ENCODE measurements at regions not wholly inside any gene's neighbourhood (a gene's known extent, or its start where the extent isn't known, plus 50 kb on each side); places are given as distances from the start of the nearest gene placed in this dataset.

DNA sequence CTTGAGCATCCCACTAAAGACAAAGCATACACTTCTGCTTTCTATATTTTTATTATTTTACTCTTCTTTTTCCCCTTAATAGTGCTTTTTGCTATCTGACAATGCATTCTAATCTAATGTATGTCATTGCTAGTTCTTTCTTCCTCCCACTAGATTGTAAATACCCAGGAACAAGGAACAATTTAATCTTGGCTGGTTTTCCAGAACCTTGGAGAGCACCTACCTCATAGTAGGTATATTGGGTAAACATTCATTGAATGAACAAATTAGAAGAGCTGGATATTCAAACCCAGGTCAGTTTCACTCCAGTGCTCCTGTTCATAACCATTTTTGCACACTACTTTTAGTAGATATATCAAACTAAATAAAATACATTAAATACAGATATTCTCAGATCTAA, 1617.6 kb upstream of the SLC10A2 start (continued):
- no peak for TF ChIP-seq ZNF184 (tag by site-specific recombination; IDR thresholded peaks at IDR 0.05)

DNA sequence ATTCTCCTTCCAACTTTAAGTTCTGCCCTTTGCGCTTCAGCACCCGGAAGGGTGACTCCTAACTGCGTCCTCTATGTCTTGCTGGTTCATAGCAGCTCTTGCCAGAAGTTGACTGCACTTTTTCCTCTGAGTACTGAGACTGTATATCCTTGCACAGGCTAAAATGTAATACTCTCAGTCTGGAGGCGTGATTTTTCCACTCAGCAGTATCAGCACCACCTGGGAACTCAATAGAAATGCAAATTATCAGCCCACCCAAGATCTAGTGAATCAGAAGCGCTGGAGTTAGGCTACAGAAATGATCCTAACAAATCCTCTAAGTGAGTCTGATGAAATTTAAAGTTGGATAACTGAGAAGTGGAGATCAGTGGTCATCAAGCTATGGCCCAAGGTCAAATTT, 1611.9 kb upstream of the SLC10A2 start:
- POLR2A ChIA-PET = no interaction called here
- Histone ChIP-seq H3K9me3 (ENCODE audit: control insufficient read depth, insufficient read depth, low read depth, low read length) (no peaks in the 10 kb centered on the region), H3K4me3 (ENCODE audit: low read depth, low read length) (no peak overlapping the region), H3K4me1 (ENCODE audit: control insufficient read depth, insufficient read depth, low read length) (no peaks in the 10 kb centered on the region), H3K27ac (ENCODE audit: extremely low read depth, low read depth, low read length) (no peak overlapping the region), H3K36me3 (ENCODE audit: control insufficient read depth in 2 of 2, insufficient read depth in 1 of 2, low read length in 2 of 2) (no peaks in the 10 kb centered on the region)
- CTCF ChIA-PET = no interaction called here
- TF ChIP-seq, protein P1, sequence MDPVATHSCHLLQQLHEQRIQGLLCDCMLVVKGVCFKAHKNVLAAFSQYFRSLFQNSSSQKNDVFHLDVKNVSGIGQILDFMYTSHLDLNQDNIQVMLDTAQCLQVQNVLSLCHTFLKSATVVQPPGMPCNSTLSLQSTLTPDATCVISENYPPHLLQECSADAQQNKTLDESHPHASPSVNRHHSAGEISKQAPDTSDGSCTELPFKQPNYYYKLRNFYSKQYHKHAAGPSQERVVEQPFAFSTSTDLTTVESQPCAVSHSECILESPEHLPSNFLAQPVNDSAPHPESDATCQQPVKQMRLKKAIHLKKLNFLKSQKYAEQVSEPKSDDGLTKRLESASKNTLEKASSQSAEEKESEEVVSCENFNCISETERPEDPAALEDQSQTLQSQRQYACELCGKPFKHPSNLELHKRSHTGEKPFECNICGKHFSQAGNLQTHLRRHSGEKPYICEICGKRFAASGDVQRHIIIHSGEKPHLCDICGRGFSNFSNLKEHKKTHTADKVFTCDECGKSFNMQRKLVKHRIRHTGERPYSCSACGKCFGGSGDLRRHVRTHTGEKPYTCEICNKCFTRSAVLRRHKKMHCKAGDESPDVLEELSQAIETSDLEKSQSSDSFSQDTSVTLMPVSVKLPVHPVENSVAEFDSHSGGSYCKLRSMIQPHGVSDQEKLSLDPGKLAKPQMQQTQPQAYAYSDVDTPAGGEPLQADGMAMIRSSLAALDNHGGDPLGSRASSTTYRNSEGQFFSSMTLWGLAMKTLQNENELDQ (tag by site-specific recombination; IDR thresholded peaks at IDR 0.05; ENCODE audit: low read depth) = no peak

DNA sequence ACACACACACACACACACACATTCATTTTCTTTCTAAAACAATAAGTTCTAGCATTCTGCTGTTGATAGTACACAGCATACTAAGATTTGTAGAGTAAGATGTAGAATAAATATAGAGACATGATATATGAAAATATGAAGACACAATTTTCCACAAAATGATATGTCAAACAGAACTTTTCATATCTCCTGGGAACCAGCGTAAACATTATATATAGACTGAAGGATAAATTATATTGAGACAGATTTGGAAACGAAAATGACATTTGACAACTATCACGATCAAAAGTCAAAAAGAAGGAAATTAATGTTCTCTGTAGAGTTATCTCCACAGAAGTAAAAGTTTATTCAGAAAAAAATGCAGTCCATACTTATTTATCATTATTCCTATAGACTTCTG, 1605.7 kb upstream of the SLC10A2 start:
- Histone ChIP-seq H3K4me1 (ENCODE audit: control insufficient read depth, insufficient read depth, low read length) (no peaks in the 10 kb centered on the region), H3K36me3 (ENCODE audit: control insufficient read depth in 2 of 2, insufficient read depth in 1 of 2, low read length in 2 of 2) (no peaks in the 10 kb centered on the region), H3K9me3 (ENCODE audit: control insufficient read depth, insufficient read depth, low read depth, low read length) (no peaks in the 10 kb centered on the region), H3K27ac (ENCODE audit: extremely low read depth, low read depth, low read length) (no peak overlapping the region), H3K4me3 (ENCODE audit: low read depth, low read length) (no peak overlapping the region)
- POLR2A ChIA-PET = no interaction called here
- TF ChIP-seq, protein P2, sequence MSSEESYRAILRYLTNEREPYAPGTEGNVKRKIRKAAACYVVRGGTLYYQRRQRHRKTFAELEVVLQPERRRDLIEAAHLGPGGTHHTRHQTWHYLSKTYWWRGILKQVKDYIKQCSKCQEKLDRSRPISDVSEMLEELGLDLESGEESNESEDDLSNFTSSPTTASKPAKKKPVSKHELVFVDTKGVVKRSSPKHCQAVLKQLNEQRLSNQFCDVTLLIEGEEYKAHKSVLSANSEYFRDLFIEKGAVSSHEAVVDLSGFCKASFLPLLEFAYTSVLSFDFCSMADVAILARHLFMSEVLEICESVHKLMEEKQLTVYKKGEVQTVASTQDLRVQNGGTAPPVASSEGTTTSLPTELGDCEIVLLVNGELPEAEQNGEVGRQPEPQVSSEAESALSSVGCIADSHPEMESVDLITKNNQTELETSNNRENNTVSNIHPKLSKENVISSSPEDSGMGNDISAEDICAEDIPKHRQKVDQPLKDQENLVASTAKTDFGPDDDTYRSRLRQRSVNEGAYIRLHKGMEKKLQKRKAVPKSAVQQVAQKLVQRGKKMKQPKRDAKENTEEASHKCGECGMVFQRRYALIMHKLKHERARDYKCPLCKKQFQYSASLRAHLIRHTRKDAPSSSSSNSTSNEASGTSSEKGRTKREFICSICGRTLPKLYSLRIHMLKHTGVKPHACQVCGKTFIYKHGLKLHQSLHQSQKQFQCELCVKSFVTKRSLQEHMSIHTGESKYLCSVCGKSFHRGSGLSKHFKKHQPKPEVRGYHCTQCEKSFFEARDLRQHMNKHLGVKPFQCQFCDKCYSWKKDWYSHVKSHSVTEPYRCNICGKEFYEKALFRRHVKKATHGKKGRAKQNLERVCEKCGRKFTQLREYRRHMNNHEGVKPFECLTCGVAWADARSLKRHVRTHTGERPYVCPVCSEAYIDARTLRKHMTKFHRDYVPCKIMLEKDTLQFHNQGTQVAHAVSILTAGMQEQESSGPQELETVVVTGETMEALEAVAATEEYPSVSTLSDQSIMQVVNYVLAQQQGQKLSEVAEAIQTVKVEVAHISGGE (tag by site-specific recombination; conservative IDR thresholded peaks at IDR 0.05; ENCODE audit: low read depth) = no peak
- TF ChIP-seq ZNF830 (tag by site-specific recombination; IDR thresholded peaks at IDR 0.05; ENCODE audit: low read depth) (no peak), SP3 (tag by site-specific recombination; IDR thresholded peaks at IDR 0.05) (no peak), ZNF792 (tag by site-specific recombination; IDR thresholded peaks at IDR 0.05) (no peak), BCL11A (tag by site-specific recombination; IDR thresholded peaks at IDR 0.05; ENCODE audit: low read depth) (no peak), ZNF610 (tag by site-specific recombination; IDR thresholded peaks at IDR 0.05; ENCODE audit: borderline replicate concordance) (no peak), ZNF324 (tag by site-specific recombination; IDR thresholded peaks at IDR 0.05) (no peak), ZFP37 (tag by site-specific recombination; IDR thresholded peaks at IDR 0.05) (no peak), ZNF341 (tag by site-specific recombination; IDR thresholded peaks at IDR 0.05; ENCODE audit: low read depth) (no peak), ZIC2 (tag by site-specific recombination; IDR thresholded peaks at IDR 0.05) (no peak), ZNF555 (tag by site-specific recombination; conservative IDR thresholded peaks at IDR 0.05) (no peak), ZNF629 (tag by site-specific recombination; IDR thresholded peaks at IDR 0.05) (no peak), ZFP69B (tag by site-specific recombination; IDR thresholded peaks at IDR 0.05) (no peak), ZNF837 (tag by site-specific recombination; IDR thresholded peaks at IDR 0.05) (no peak), ZNF133 (tag by site-specific recombination; IDR thresholded peaks at IDR 0.05) (no peak), ZNF707 (tag by site-specific recombination; IDR thresholded peaks at IDR 0.05) (no peak), TRIM28 (IDR thresholded peaks at IDR 0.05; ENCODE audit: borderline replicate concordance, low read length) (no peak)
- TF ChIP-seq, protein P3, sequence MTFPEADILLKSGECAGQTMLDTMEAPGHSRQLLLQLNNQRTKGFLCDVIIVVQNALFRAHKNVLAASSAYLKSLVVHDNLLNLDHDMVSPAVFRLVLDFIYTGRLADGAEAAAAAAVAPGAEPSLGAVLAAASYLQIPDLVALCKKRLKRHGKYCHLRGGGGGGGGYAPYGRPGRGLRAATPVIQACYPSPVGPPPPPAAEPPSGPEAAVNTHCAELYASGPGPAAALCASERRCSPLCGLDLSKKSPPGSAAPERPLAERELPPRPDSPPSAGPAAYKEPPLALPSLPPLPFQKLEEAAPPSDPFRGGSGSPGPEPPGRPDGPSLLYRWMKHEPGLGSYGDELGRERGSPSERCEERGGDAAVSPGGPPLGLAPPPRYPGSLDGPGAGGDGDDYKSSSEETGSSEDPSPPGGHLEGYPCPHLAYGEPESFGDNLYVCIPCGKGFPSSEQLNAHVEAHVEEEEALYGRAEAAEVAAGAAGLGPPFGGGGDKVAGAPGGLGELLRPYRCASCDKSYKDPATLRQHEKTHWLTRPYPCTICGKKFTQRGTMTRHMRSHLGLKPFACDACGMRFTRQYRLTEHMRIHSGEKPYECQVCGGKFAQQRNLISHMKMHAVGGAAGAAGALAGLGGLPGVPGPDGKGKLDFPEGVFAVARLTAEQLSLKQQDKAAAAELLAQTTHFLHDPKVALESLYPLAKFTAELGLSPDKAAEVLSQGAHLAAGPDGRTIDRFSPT (tag by site-specific recombination; IDR thresholded peaks at IDR 0.05) = no peak
- TF ChIP-seq, protein P4, sequence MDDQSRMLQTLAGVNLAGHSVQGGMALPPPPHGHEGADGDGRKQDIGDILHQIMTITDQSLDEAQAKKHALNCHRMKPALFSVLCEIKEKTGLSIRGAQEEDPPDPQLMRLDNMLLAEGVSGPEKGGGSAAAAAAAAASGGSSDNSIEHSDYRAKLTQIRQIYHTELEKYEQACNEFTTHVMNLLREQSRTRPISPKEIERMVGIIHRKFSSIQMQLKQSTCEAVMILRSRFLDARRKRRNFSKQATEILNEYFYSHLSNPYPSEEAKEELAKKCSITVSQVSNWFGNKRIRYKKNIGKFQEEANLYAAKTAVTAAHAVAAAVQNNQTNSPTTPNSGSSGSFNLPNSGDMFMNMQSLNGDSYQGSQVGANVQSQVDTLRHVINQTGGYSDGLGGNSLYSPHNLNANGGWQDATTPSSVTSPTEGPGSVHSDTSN (CRISPR knock-in tag; IDR thresholded peaks at IDR 0.05) = no peak
- TF ChIP-seq, protein P5, sequence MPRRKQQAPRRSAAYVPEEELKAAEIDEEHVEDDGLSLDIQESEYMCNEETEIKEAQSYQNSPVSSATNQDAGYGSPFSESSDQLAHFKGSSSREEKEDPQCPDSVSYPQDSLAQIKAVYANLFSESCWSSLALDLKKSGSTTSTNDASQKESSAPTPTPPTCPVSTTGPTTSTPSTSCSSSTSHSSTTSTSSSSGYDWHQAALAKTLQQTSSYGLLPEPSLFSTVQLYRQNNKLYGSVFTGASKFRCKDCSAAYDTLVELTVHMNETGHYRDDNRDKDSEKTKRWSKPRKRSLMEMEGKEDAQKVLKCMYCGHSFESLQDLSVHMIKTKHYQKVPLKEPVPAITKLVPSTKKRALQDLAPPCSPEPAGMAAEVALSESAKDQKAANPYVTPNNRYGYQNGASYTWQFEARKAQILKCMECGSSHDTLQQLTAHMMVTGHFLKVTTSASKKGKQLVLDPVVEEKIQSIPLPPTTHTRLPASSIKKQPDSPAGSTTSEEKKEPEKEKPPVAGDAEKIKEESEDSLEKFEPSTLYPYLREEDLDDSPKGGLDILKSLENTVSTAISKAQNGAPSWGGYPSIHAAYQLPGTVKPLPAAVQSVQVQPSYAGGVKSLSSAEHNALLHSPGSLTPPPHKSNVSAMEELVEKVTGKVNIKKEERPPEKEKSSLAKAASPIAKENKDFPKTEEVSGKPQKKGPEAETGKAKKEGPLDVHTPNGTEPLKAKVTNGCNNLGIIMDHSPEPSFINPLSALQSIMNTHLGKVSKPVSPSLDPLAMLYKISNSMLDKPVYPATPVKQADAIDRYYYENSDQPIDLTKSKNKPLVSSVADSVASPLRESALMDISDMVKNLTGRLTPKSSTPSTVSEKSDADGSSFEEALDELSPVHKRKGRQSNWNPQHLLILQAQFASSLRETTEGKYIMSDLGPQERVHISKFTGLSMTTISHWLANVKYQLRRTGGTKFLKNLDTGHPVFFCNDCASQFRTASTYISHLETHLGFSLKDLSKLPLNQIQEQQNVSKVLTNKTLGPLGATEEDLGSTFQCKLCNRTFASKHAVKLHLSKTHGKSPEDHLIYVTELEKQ (tag by site-specific recombination; IDR thresholded peaks at IDR 0.05; ENCODE audit: borderline replicate concordance) = no peak
- CTCF ChIA-PET = no interaction called here
